RWPE1 (cell line): ENCODE measurements at regions not wholly inside any gene's neighbourhood (a gene's known extent, or its start where the extent isn't known, plus 50 kb on each side); places are given as distances from the start of the nearest gene placed in this dataset.

Experiments
- CTCF ChIA-PET: fragments of 350-600 bp; sonication (Branson Sonifier 250); formaldehyde crosslinking; extraction: SDS; loops from one replicate; lab custom pipeline; 2021; lab: Yijun Ruan, JAX
- POLR2A ChIA-PET: fragments of 400-600 bp; formaldehyde crosslinking; extraction: SDS; loops from one replicate; lab custom pipeline; 2020; ENCODE audit warnings: antibody characterized with exemption; ENCODE audit not compliant: low non-redundant PET; lab: Yijun Ruan, JAX
- DNase-seq: peaks from one replicate; pipeline ENCODE4 v3.0.0; 2012; ENCODE audit warnings: low spot score
- H3K27ac ChIP-seq: fragments of 450-650 bp; 2 replicates; pipeline ENCODE4 v1.5.1; 2017
- CTCF ChIP-seq: fragments of 450-650 bp; conservative IDR thresholded peaks from 2 replicates; pipeline ENCODE4 v1.5.1; 2017; ENCODE audit warnings: low read depth, mild to moderate bottlenecking

- no peak for DNase-seq
- H3K27ac ChIP-seq = no peak overlapping the region
- TF ChIP-seq CTCF = no peak
- ChIA-PET POLR2A (no interaction called here), CTCF (interaction anchor here (0.6 kb wide), 2 partner anchors 207 to 1053 kb away, joined by 3 to 4 read pairs; no protein-coding TSS in a partner anchor)
Observed at GRCh38 chr1:189971656-189972055, 506.0 kb downstream of the BRINP3 start.

- no peak overlapping the region for H3K27ac ChIP-seq
- no peak for TF ChIP-seq CTCF
- DNase-seq = no peak
- ChIA-PET CTCF (no interaction called here), POLR2A (no interaction called here)
Observed at GRCh38 chr1:189977184-189977583, 500.5 kb downstream of the BRINP3 start.

GRCh38 chr1:189983166-189983890, 494.3 kb downstream of the BRINP3 start:
- H3K27ac ChIP-seq = no peak overlapping the region
- TF ChIP-seq CTCF = no peak
- no peak for DNase-seq
- CTCF ChIA-PET = no interaction called here
- POLR2A ChIA-PET = no interaction called here

- ChIA-PET POLR2A (no interaction called here), CTCF (no interaction called here)
- DNase-seq = no peak
- no peak overlapping the region for H3K27ac ChIP-seq
- TF ChIP-seq CTCF = no peak
Observed at GRCh38 chr1:189986516-189986915, 491.1 kb downstream of the BRINP3 start.

DNA sequence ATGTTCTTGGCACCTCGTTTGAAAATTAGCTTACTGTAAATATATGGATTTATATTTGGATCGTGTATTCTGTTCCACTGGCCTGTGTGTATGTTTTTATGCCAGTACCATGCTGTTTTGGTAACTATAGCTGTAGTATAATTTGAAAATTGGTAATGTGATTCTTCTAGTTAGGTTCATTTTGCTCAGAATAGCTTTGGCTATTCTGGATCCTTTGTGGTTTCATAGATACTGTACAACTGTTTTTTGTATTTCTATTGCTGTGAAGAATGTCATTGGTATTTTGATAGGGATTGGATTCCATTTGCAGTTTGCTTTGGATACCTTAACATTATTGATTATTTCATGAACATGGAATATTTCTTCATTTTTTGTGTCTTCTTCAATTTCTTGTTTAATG, 490.2 kb downstream of the BRINP3 start:
- no peak overlapping the region for H3K27ac ChIP-seq
- no peak for TF ChIP-seq CTCF
- ChIA-PET POLR2A (no interaction called here), CTCF (no interaction called here)
- no peak for DNase-seq

DNA sequence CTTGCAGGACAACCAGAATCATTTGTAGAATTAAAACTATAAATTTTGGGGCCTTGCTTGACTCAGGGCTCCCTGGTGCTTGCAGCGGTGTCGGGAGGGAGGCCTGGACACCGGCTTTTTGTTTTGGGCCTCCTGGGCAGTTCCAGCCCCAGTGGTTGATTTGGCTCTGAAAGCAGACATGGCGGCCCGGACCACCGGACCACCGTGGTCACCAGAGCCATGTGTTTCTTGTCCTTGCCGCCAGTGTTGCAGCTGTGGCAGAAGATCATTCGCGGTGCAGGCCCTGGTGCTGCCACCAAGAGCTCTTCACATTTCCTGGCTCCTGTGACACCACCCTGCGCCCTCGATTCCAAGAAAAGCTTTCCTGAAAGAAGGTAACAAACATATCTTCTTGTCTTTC, 484.8 kb downstream of the BRINP3 start:
- ChIA-PET POLR2A (no interaction called here), CTCF (no interaction called here)
- no peak for TF ChIP-seq CTCF
- no peak for DNase-seq
- H3K27ac ChIP-seq = no peak overlapping the region
